ENCODE measurements at regions not wholly inside any gene's neighbourhood (a gene's known extent, or its start where the extent isn't known, plus 50 kb on each side); places are given as distances from the start of the nearest gene placed in this dataset.

DNA sequence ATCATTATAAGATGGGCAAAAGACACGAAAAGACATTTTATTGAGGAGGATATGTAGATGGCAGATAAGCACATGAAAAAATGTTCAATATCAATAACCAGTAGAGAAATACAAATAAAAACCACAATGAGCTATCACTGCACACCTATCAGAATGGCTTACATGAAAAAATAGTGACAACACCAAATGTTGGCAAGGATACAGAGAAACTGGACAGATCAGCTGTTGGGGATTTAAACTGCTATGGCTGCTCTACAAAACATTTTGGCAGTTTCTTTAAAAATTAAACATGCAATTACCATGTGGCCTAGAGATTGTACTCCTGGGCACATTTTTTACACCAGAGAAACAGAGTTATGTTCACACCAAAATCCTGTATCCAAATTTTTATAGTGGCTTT, 172.7 kb upstream of the TENT5A start:
- H3K4me3 ChIP-seq (ENCODE audit: low read depth, low read length) = no peak overlapping the region
- TF ChIP-seq, protein P1, sequence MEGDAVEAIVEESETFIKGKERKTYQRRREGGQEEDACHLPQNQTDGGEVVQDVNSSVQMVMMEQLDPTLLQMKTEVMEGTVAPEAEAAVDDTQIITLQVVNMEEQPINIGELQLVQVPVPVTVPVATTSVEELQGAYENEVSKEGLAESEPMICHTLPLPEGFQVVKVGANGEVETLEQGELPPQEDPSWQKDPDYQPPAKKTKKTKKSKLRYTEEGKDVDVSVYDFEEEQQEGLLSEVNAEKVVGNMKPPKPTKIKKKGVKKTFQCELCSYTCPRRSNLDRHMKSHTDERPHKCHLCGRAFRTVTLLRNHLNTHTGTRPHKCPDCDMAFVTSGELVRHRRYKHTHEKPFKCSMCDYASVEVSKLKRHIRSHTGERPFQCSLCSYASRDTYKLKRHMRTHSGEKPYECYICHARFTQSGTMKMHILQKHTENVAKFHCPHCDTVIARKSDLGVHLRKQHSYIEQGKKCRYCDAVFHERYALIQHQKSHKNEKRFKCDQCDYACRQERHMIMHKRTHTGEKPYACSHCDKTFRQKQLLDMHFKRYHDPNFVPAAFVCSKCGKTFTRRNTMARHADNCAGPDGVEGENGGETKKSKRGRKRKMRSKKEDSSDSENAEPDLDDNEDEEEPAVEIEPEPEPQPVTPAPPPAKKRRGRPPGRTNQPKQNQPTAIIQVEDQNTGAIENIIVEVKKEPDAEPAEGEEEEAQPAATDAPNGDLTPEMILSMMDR (conservative IDR thresholded peaks at IDR 0.05; ENCODE audit: low read depth, low read length) = no peak

DNA sequence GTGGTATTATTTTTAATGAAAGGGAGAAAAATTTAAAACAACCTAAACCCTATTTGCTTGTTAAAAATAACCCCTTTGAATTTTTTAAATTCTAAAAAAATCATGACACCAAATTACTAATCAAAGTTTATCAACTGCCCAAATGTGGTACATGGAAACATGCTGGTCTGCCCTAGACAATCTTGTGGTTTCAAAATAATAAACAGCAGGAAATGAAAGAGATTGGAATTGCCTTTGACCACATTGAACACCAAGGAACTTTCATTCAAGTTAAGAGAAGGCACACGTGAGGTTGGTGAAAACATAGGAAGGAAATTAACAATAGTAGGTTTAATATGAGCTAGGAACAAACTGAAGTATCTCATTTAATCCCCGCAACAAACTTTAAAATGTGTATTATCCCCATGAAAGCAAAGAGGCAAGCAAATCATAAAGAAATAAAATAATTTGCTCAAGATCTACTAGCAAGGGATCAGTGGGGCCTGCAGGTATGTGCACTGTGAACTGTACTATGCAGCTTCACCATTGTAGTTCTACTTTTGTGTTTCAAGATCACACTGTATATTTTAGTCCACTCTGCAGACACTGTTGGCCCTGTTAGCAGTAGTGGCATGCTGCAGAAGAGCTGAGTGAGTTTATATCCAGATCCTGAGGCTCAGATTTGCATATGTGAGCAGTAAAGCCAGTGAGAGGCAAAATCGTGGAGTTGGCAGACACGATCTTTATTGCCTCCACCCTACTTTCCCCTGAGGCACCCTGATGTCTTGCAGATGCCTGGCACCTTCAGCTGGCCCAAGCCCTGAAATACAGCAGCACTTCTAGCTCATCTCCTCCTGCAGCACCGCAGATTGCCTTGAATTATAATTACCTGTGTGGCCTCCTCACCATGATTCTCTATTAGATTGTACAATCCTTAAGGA, 157.8 kb upstream of the TENT5A start:
- TF ChIP-seq, protein P1 (conservative IDR thresholded peaks at IDR 0.05; ENCODE audit: low read depth, low read length) = no peak
- H3K4me3 ChIP-seq (ENCODE audit: low read depth, low read length) = no peak overlapping the region
- peak; percentile 48 for DNase-seq (ENCODE audit: low read depth)

More for the DNA sequence above, 172.7 kb upstream of the TENT5A start:
- no peak for DNase-seq (ENCODE audit: low read depth)

DNA sequence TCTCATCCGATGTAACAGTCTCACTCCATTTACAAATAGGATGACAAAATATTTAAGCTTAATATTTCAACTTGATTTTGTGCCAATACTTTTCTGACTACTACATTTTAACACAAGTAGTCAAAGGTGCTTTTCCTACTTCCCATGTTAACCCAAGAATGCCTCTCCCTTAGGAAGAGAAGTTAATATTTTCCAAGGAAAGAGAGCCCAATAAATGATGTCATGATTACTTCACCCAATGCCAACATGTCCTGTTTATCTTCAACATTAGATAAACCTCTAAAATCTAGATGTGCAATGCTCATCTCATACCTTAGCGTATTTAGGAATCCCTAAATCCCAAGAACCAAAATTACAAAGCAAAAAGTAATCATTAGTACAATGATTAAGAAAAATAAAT, 156.7 kb upstream of the TENT5A start:
- DNase-seq (ENCODE audit: low read depth) = no peak
- no peak overlapping the region for H3K4me3 ChIP-seq (ENCODE audit: low read depth, low read length)
- TF ChIP-seq, protein P1 (conservative IDR thresholded peaks at IDR 0.05; ENCODE audit: low read depth, low read length) = no peak

DNA sequence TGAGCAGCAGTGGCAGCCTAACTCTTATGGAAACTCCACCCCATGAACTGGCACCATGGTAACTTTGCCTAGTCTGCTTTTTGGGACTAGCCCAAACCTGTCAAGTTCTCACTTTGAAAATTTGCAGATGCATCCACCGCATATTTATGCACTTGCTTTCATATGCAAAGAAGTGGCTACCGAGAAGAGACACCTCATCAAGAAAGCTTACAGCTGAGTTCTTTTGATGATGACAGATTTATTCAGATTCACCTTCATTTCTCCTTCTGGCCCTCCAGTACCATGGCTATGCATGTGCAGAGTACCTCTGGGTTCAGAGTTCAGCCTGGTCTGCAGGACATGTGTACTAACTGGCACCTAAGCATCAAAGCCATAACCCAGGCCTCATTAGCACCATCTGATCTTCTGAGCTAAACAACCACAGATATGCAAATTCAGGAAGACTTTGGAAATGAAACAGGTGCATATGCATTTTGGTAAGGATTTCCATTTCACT, 154.3 kb upstream of the TENT5A start:
- DNase-seq (ENCODE audit: low read depth) = no peak
- H3K4me3 ChIP-seq (ENCODE audit: low read depth, low read length) = no peak overlapping the region
- TF ChIP-seq, protein P1 (conservative IDR thresholded peaks at IDR 0.05; ENCODE audit: low read depth, low read length) = no peak

DNA sequence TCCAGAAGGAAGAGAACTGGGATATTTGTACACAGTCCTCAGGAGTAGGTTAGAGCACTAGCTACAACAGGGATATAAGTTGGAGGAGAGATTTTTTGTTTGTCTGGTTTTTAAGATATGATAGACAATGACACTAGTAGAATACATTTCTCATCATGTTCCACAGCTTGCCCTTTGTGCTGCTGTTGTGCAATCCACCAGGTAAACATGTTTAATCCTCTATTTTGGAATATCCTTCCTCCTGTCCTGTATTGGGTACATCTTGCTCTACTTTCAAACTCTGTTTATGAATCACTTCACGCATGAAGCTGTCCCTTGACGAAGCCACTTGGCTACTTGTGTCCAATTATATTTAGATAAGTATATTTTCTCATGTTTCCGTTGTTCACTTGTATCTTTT, 153.6 kb upstream of the TENT5A start:
- TF ChIP-seq, protein P1 (conservative IDR thresholded peaks at IDR 0.05; ENCODE audit: low read depth, low read length) = no peak
- DNase-seq (ENCODE audit: low read depth) = no peak

DNA sequence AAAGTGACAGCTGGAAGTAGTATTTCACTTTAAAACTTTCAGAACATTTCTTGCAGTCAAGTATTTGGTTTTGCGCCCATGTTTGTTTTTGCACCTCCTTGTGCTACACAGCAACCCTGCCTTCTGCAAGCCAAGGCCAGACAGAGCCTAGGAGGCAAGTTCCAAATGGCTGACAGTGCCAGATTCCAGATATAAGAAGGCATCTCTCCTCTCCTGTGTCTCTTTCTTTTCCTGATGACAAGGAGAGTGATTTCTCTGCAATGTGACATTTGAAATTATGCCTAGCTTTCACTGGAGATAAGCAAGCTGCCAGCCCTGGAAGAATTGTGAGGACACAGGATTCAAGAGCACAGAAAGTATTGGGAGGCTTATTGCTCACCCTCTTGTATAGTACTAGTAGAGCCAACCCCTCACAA, 149.1 kb upstream of the TENT5A start:
- no peak for DNase-seq (ENCODE audit: low read depth)
- TF ChIP-seq, protein P1 (conservative IDR thresholded peaks at IDR 0.05; ENCODE audit: low read depth, low read length) = no peak
- H3K4me3 ChIP-seq (ENCODE audit: low read depth, low read length) = no peak overlapping the region

More for the DNA sequence above, 153.6 kb upstream of the TENT5A start:
- H3K4me3 ChIP-seq (ENCODE audit: low read depth, low read length) = no peak overlapping the region
